ENCODE measurements at regions not wholly inside any gene's neighbourhood (a gene's known extent, or its start where the extent isn't known, plus 50 kb on each side); places are given as distances from the start of the nearest gene placed in this dataset.

- no peak for TF ChIP-seq POLR2A (IDR thresholded peaks at IDR 0.05)
- no peak for TF ChIP-seq CTCF (IDR thresholded peaks at IDR 0.05)
Measured at GRCh38 chr7:46705386-46706255, 784.5 kb upstream of the IGFBP3 start.
